ENCODE measurements at regions not wholly inside any gene's neighbourhood (a gene's known extent, or its start where the extent isn't known, plus 50 kb on each side); places are given as distances from the start of the nearest gene placed in this dataset.

DNA sequence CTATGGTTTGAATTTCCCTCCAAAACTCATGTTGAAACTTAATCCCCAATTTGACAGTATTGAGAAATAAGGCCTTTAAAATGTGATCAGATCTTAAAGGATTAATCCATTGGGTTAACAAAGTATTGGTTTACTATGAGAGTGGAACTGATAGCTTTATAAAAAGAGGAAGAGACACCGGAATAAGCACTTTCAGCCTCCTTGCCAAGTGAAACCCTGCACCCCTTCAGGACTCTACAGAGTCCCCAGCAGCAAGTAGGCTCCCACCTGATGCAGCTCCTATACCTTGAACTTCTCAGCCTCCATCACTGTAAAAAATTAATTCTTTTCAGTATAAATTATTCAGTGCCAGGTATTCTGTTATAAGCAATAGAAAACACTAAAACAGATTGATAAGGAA, 348.3 kb downstream of the CGGBP1 start:
- no peak overlapping the region for H2BK5ac ChIP-seq (ENCODE audit: low read length)
- no peaks in the 10 kb centered on the region for H3K36me3 ChIP-seq (ENCODE audit: control insufficient read depth, insufficient read depth, low read length)
- no peak overlapping the region for H3K4me2 ChIP-seq (ENCODE audit: low read length)
- no peak overlapping the region for H3K9ac ChIP-seq (ENCODE audit: low read length)
- H3K18ac ChIP-seq (ENCODE audit: low read length): no peak overlapping the region
- DNase-seq: no peak
- H2BK120ac ChIP-seq (ENCODE audit: low read depth, low read length): no peak overlapping the region
- H3K27me3 ChIP-seq (ENCODE audit: insufficient read depth, low read length, poor library complexity): no peaks in the 10 kb centered on the region
- no peak overlapping the region for H3K56ac ChIP-seq (ENCODE audit: low read length)
- H3K4me1 ChIP-seq (ENCODE audit: control insufficient read depth, low read depth, low read length): no peaks in the 10 kb centered on the region
- H2AK5ac ChIP-seq (ENCODE audit: low read length): no peak overlapping the region
- WGBS (ENCODE audit: extremely low coverage, insufficient coverage, low lambda C conversion rate): no CpG with 5 or more reads among the region's 1 CpG
- no peak overlapping the region for H3K4me3 ChIP-seq (ENCODE audit: low read length)
- H3K79me1 ChIP-seq (ENCODE audit: low read length): no peaks in the 10 kb centered on the region
- H4K8ac ChIP-seq (ENCODE audit: low read depth, low read length): no peak overlapping the region
- no peak overlapping the region for H3K23ac ChIP-seq (ENCODE audit: low read length)
- H2BK15ac ChIP-seq (replicated peaks; ENCODE audit: low read depth): no peak overlapping the region
- no peak overlapping the region for H3K4ac ChIP-seq (ENCODE audit: low read depth, low read length)
- no peak overlapping the region for H4K5ac ChIP-seq (ENCODE audit: low read length)
- H3K27ac ChIP-seq (ENCODE audit: low read depth, low read length): no peak overlapping the region
- no peaks in the 10 kb centered on the region for H3K79me2 ChIP-seq (ENCODE audit: control insufficient read depth, insufficient read depth, low read length)

DNA sequence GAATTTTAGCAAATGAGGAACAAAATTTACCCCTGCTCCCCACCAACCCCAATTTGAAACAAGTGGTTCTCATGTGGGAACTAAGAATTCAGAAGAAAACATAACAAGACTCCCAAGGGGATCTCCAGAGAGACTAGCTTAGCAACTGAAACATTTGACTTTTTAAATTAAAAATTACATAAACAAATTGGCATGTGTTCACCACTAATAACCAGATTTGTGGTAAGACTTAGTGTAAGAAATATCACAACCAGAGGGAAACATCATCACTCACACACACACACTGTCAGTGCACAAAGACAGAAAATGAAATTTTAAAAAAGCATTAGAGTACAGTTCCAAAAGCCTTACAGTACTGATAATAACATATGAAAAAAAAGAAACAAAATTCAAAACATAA, 348.8 kb downstream of the CGGBP1 start:
- Histone ChIP-seq H3K4me2 (ENCODE audit: low read length) (no peak overlapping the region), H3K79me1 (ENCODE audit: low read length) (no peaks in the 10 kb centered on the region), H4K8ac (ENCODE audit: low read depth, low read length) (no peak overlapping the region), H2BK120ac (ENCODE audit: low read depth, low read length) (no peak overlapping the region), H3K18ac (ENCODE audit: low read length) (no peak overlapping the region), H3K4me1 (ENCODE audit: control insufficient read depth, low read depth, low read length) (no peaks in the 10 kb centered on the region), H3K36me3 (ENCODE audit: control insufficient read depth, insufficient read depth, low read length) (no peaks in the 10 kb centered on the region), H3K27ac (ENCODE audit: low read depth, low read length) (no peak overlapping the region), H3K79me2 (ENCODE audit: control insufficient read depth, insufficient read depth, low read length) (no peaks in the 10 kb centered on the region), H3K4me3 (ENCODE audit: low read length) (no peak overlapping the region), H3K27me3 (ENCODE audit: insufficient read depth, low read length, poor library complexity) (no peaks in the 10 kb centered on the region), H2AK5ac (ENCODE audit: low read length) (no peak overlapping the region), H2BK5ac (ENCODE audit: low read length) (no peak overlapping the region), H3K23ac (ENCODE audit: low read length) (no peak overlapping the region), H3K9ac (ENCODE audit: low read length) (no peak overlapping the region), H3K56ac (ENCODE audit: low read length) (no peak overlapping the region), H2BK15ac (replicated peaks; ENCODE audit: low read depth) (no peak overlapping the region), H4K5ac (ENCODE audit: low read length) (no peak overlapping the region), H3K4ac (ENCODE audit: low read depth, low read length) (no peak overlapping the region)
- no peak for DNase-seq

DNA sequence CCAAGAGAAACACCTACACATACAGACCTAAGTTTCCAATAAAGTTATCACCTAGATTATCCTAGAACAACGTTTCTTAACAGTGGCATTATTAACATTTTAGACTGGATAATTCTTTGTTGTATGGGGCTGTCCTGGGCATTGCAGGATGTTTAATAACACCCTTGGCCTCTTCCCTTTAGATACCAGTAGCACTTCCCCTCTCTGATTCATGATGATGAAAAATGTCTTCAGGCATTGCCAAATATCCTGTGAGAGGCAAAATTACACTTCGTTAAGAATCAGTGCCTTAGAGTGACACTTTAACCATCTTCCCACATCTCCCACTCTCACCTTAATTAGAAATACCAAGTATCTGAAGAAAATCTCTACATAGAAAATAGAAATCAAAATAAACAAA, 352.6 kb downstream of the CGGBP1 start:
- Histone ChIP-seq H3K56ac (ENCODE audit: low read length) (no peak overlapping the region), H3K79me1 (ENCODE audit: low read length) (no peaks in the 10 kb centered on the region), H3K23ac (ENCODE audit: low read length) (no peak overlapping the region), H3K27ac (ENCODE audit: low read depth, low read length) (no peak overlapping the region), H2BK5ac (ENCODE audit: low read length) (no peak overlapping the region), H4K8ac (ENCODE audit: low read depth, low read length) (no peak overlapping the region), H4K5ac (ENCODE audit: low read length) (no peak overlapping the region), H3K18ac (ENCODE audit: low read length) (no peak overlapping the region), H3K27me3 (ENCODE audit: insufficient read depth, low read length, poor library complexity) (no peaks in the 10 kb centered on the region), H3K36me3 (ENCODE audit: control insufficient read depth, insufficient read depth, low read length) (no peaks in the 10 kb centered on the region), H2BK120ac (ENCODE audit: low read depth, low read length) (no peak overlapping the region), H3K4ac (ENCODE audit: low read depth, low read length) (no peak overlapping the region), H3K4me2 (ENCODE audit: low read length) (no peak overlapping the region), H3K9ac (ENCODE audit: low read length) (no peak overlapping the region), H2BK15ac (replicated peaks; ENCODE audit: low read depth) (no peak overlapping the region), H2AK5ac (ENCODE audit: low read length) (no peak overlapping the region), H3K4me1 (ENCODE audit: control insufficient read depth, low read depth, low read length) (no peaks in the 10 kb centered on the region), H3K79me2 (ENCODE audit: control insufficient read depth, insufficient read depth, low read length) (no peaks in the 10 kb centered on the region), H3K4me3 (ENCODE audit: low read length) (no peak overlapping the region)
- no CpG with 5 or more reads among the region's 2 CpGs for WGBS (ENCODE audit: extremely low coverage, insufficient coverage, low lambda C conversion rate)
- no peak for DNase-seq

DNA sequence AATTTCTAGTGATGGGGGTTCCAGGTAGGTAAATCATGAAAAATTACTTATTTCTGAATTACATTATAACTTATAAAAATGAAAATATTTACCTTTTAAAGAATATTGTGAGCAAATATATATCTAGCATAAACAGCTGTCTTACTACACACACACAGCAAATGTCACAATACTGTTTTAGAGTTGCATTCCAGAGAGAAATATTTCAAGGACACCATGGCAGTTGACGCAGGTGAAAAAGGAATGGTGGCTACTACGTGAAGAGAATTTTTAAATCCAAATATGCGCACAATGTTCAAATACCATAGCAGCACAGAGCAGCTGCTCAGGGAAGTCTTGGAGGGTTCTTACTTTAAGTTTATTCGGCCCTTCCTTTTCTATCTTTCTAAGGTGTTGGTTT, 356.2 kb downstream of the CGGBP1 start:
- Histone ChIP-seq H3K27ac (ENCODE audit: low read depth, low read length) (no peak overlapping the region), H4K5ac (ENCODE audit: low read length) (no peak overlapping the region), H3K27me3 (ENCODE audit: insufficient read depth, low read length, poor library complexity) (no peaks in the 10 kb centered on the region), H2BK5ac (ENCODE audit: low read length) (no peak overlapping the region), H3K4ac (ENCODE audit: low read depth, low read length) (no peak overlapping the region), H3K23ac (ENCODE audit: low read length) (no peak overlapping the region), H3K4me2 (ENCODE audit: low read length) (no peak overlapping the region), H3K79me2 (ENCODE audit: control insufficient read depth, insufficient read depth, low read length) (no peaks in the 10 kb centered on the region), H2BK120ac (ENCODE audit: low read depth, low read length) (no peak overlapping the region), H3K18ac (ENCODE audit: low read length) (no peak overlapping the region), H2AK5ac (ENCODE audit: low read length) (no peak overlapping the region), H2BK15ac (replicated peaks; ENCODE audit: low read depth) (no peak overlapping the region), H3K9ac (ENCODE audit: low read length) (no peak overlapping the region), H3K4me1 (ENCODE audit: control insufficient read depth, low read depth, low read length) (no peaks in the 10 kb centered on the region), H3K36me3 (ENCODE audit: control insufficient read depth, insufficient read depth, low read length) (no peaks in the 10 kb centered on the region), H3K56ac (ENCODE audit: low read length) (no peak overlapping the region), H3K79me1 (ENCODE audit: low read length) (no peaks in the 10 kb centered on the region), H3K4me3 (ENCODE audit: low read length) (no peak overlapping the region), H4K8ac (ENCODE audit: low read depth, low read length) (no peak overlapping the region)
- WGBS (ENCODE audit: extremely low coverage, insufficient coverage, low lambda C conversion rate): no CpG with 5 or more reads among the region's 4 CpGs
- DNase-seq: no peak

DNA sequence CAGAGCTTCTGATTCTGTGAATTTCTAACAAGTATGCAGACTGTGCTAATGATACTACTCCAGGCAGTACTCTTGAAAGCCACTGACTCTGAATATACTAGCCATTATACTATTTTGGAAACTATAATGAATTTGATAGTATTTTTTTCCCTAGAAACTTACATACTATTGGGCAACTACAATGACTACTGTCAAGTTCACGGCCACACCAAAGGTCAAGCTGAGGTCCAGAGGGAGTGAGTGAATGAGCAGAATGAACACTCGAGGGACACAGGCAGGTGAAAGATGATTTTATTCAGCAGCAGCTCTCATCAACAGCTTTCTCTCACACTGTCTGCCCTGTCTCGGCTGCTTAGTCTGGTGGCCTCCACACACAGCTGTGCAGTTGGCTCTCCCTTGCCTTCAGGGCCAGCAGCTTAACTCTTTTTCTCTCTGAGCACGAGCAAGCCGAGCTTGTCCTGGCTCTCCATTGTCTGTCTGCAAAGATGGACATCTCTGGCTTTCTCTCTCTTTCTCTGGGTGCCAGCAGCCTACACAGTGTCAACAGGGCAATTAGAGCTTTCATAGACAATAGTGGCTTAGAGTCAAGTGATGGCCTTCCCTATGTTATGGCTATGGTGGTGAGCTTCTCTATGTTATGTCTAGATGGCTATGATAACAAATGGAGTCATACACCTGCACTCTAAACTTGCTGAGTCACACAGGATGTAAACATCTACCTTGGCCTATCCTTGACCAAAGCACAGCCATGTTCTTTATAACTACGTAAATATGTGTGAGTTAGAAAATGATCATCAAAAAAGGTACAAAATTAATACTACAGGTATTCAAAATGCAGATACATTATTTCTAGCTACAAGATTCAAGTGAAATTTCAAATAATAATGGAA, 362.4 kb downstream of the CGGBP1 start:
- Histone ChIP-seq H3K27me3 (ENCODE audit: insufficient read depth, low read length, poor library complexity) (no peaks in the 10 kb centered on the region), H2AK5ac (ENCODE audit: low read length) (no peak overlapping the region), H3K79me1 (ENCODE audit: low read length) (no peaks in the 10 kb centered on the region), H3K18ac (ENCODE audit: low read length) (no peak overlapping the region), H3K36me3 (ENCODE audit: control insufficient read depth, insufficient read depth, low read length) (no peaks in the 10 kb centered on the region), H3K27ac (ENCODE audit: low read depth, low read length) (no peak overlapping the region), H3K4ac (ENCODE audit: low read depth, low read length) (no peak overlapping the region), H4K8ac (ENCODE audit: low read depth, low read length) (no peak overlapping the region), H3K56ac (ENCODE audit: low read length) (no peak overlapping the region), H3K23ac (ENCODE audit: low read length) (no peak overlapping the region), H3K4me2 (ENCODE audit: low read length) (no peak overlapping the region), H3K9ac (ENCODE audit: low read length) (no peak overlapping the region), H3K4me1 (ENCODE audit: control insufficient read depth, low read depth, low read length) (no peaks in the 10 kb centered on the region), H2BK120ac (ENCODE audit: low read depth, low read length) (no peak overlapping the region), H2BK15ac (replicated peaks; ENCODE audit: low read depth) (no peak overlapping the region), H4K5ac (ENCODE audit: low read length) (no peak overlapping the region), H3K4me3 (ENCODE audit: low read length) (no peak overlapping the region), H3K79me2 (ENCODE audit: control insufficient read depth, insufficient read depth, low read length) (no peaks in the 10 kb centered on the region), H2BK5ac (ENCODE audit: low read length) (no peak overlapping the region)
- DNase-seq: no peak
- no CpG with 5 or more reads among the region's 6 CpGs for WGBS (ENCODE audit: extremely low coverage, insufficient coverage, low lambda C conversion rate)

DNA sequence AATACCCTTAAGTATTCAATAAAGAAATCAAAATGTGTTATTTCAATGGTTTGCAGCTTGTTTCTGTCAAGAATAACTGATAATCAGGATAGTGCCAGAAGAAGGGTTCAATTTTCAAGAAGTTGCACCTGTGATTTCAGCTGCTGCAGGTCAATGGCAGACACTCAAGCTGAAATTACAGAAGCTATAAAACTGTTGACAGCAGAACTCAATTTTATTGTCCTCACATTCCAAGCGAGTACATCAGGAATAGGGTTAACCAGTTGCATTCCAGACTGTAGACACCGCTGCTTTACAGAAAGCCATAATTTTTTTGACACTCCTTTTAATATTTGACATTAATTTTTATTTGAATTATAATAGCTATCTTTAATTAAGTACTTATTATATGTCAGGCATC, 364.1 kb downstream of the CGGBP1 start:
- Histone ChIP-seq H2AK5ac (ENCODE audit: low read length) (no peak overlapping the region), H2BK120ac (ENCODE audit: low read depth, low read length) (no peak overlapping the region), H2BK15ac (replicated peaks; ENCODE audit: low read depth) (no peak overlapping the region), H4K5ac (ENCODE audit: low read length) (no peak overlapping the region), H3K27me3 (ENCODE audit: insufficient read depth, low read length, poor library complexity) (no peaks in the 10 kb centered on the region), H3K4me1 (ENCODE audit: control insufficient read depth, low read depth, low read length) (no peaks in the 10 kb centered on the region), H3K18ac (ENCODE audit: low read length) (no peak overlapping the region), H3K23ac (ENCODE audit: low read length) (no peak overlapping the region), H4K8ac (ENCODE audit: low read depth, low read length) (no peak overlapping the region), H3K4me2 (ENCODE audit: low read length) (no peak overlapping the region), H3K9ac (ENCODE audit: low read length) (no peak overlapping the region), H3K4ac (ENCODE audit: low read depth, low read length) (no peak overlapping the region), H3K79me2 (ENCODE audit: control insufficient read depth, insufficient read depth, low read length) (no peaks in the 10 kb centered on the region), H2BK5ac (ENCODE audit: low read length) (no peak overlapping the region), H3K36me3 (ENCODE audit: control insufficient read depth, insufficient read depth, low read length) (no peaks in the 10 kb centered on the region), H3K4me3 (ENCODE audit: low read length) (no peak overlapping the region), H3K56ac (ENCODE audit: low read length) (no peak overlapping the region), H3K27ac (ENCODE audit: low read depth, low read length) (no peak overlapping the region), H3K79me1 (ENCODE audit: low read length) (no peaks in the 10 kb centered on the region)
- DNase-seq: no peak
- no CpG with 5 or more reads among the region's 2 CpGs for WGBS (ENCODE audit: extremely low coverage, insufficient coverage, low lambda C conversion rate)
